Ascending aorta (tissue), 2 donors: ENCODE measurements at regions not wholly inside any gene's neighbourhood (a gene's known extent, or its start where the extent isn't known, plus 50 kb on each side); places are given as distances from the start of the nearest gene placed in this dataset.

Source experiments
- DNase-seq, 2 donors: peaks; one replicate each; pipeline ENCODE4 v3.0.0-alpha.2; 2019; ENCODE audit warnings: low spot score in 2 of 2
- H3K27ac ChIP-seq, 2 donors: fragments of 200-600 bp; sonication (generic); one replicate each; pipeline ENCODE4 v1.5.1; 2016 to 2017; ENCODE audit warnings: mild to moderate bottlenecking in 1 of 2
- H3K27me3 ChIP-seq: fragments of 200-600 bp; sonication (generic); one replicate; pipeline ENCODE4 v1.5.1; 2017
- H3K36me3 ChIP-seq, 2 donors: fragments of 200-600 bp; sonication (generic); one replicate each; pipeline ENCODE4 v1.5.1; 2016
- H3K4me1 ChIP-seq, 2 donors: fragments of 200-600 bp; sonication (generic); one replicate each; pipeline ENCODE4 v1.5.1; 2016 to 2017; ENCODE audit warnings: mild to moderate bottlenecking in 1 of 2
- H3K4me3 ChIP-seq, 2 donors: fragments of 200-600 bp; sonication (generic); one replicate each; pipeline ENCODE4 v1.5.1; 2016 to 2017; ENCODE audit warnings: mild to moderate bottlenecking in 1 of 2
- H3K9me3 ChIP-seq, 2 donors: fragments of 200-600 bp; sonication (generic); one replicate each; pipeline ENCODE4 v1.5.1; 2016
- intact Hi-C: fragments of 100-400 bp; cut with DNase I; formaldehyde crosslinking; loops from one replicate; pipeline ENCODE4 v1.15.1; 2023
- TF ChIP-seq, protein P1 (sequence below), 3 experiments: fragments of 200-600 bp in 2 of 3; fragments of 450-650 bp in 1 of 3; sonication (generic) in 2 of 3; IDR thresholded peaks; one replicate each; pipeline ENCODE4 v1.5.1; 2016 to 2019; ENCODE audit warnings: antibody characterized with exemption in 3 of 3, mild to moderate bottlenecking in 1 of 3, moderate library complexity in 1 of 3

- DNase-seq, result no peak
- H3K4me1 ChIP-seq, result no peaks in the 10 kb centered on the region
- TF ChIP-seq, protein P1, sequence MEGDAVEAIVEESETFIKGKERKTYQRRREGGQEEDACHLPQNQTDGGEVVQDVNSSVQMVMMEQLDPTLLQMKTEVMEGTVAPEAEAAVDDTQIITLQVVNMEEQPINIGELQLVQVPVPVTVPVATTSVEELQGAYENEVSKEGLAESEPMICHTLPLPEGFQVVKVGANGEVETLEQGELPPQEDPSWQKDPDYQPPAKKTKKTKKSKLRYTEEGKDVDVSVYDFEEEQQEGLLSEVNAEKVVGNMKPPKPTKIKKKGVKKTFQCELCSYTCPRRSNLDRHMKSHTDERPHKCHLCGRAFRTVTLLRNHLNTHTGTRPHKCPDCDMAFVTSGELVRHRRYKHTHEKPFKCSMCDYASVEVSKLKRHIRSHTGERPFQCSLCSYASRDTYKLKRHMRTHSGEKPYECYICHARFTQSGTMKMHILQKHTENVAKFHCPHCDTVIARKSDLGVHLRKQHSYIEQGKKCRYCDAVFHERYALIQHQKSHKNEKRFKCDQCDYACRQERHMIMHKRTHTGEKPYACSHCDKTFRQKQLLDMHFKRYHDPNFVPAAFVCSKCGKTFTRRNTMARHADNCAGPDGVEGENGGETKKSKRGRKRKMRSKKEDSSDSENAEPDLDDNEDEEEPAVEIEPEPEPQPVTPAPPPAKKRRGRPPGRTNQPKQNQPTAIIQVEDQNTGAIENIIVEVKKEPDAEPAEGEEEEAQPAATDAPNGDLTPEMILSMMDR (IDR thresholded peaks at IDR 0.05), result no peak
Observed at GRCh38 chr19:32253683-32254508, 91.5 kb upstream of the ZNF507 start.

DNA sequence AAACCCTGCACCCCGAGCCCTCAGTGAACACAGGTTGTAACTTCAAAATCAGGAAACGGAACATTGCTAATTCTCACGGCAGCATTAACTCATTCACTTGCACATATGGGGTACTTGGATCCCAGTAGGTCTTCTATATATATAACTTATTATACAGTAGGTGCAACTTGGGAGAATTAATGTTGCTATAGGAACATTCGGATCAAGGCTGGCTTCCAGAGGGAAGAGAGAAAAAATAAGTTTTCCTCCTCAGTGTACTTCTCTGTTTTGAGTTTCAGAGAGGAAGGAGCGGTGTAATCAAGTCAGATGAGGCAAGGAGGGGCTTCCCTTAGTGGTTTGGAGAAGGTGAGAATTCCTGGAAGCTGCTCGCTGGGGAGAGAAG lies 90.9 kb upstream of the ZNF507 start:
- Histone ChIP-seq H3K9me3 (no peaks in the 10 kb centered on the region), H3K36me3 (no peaks in the 10 kb centered on the region), H3K4me3 (no peak overlapping the region), H3K27ac (no peak overlapping the region), H3K27me3 (no peaks in the 10 kb centered on the region), H3K4me1 (no peaks in the 10 kb centered on the region)
- TF ChIP-seq, protein P1 (IDR thresholded peaks at IDR 0.05), result no peak
- no peak for DNase-seq
- intact Hi-C loops, result no loop called here

More at GRCh38 chr19:32253683-32254508, 91.5 kb upstream of the ZNF507 start:
- intact Hi-C loops, result no loop called here
- Histone ChIP-seq H3K27me3 (no peaks in the 10 kb centered on the region), H3K9me3 (no peaks in the 10 kb centered on the region), H3K36me3 (no peaks in the 10 kb centered on the region), H3K4me3 (no peak overlapping the region), H3K27ac (no peak overlapping the region)

DNA sequence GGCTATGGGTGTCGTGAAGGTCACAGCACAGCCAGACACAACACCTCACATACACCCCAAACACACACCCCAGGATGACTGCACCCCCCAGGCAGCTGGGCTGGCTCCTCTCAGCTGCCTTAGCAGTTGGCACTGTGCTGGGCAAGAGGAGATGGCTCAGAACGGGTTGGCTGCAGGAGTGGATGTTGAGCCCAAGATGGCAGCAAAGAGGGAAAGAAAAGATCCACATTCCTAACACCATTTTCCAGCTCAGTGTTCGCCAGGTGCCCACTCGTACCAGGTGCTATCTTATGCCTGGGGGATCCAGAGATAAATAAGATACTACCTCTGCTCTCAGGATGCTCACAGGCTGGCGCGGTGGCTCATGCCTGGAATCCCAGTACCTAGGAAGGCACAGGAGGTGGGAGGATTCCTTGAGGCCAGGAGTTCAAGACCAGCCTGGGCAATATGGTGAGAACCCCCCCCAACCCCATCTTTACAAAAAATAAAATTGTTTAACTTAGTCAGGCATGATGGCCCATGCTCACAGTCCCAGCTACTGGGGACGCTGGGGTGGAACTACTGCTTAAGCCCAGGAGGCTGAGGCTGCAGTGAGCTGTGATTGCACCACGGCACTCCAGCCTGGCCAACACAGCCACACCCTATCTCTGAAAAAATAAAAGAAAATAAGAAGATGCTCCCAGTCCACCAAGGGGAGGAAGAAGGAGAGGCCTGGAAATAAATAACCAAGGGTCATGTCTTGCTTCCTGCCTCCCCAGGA lies 89.7 kb upstream of the ZNF507 start:
- intact Hi-C loops, result no loop called here
- TF ChIP-seq, protein P1 (IDR thresholded peaks at IDR 0.05), result no peak
- no peaks in the 10 kb centered on the region for H3K9me3 ChIP-seq
- H3K4me3 ChIP-seq, result no peak overlapping the region
- no peaks in the 10 kb centered on the region for H3K4me1 ChIP-seq
- no peak overlapping the region for H3K27ac ChIP-seq
- no peaks in the 10 kb centered on the region for H3K27me3 ChIP-seq
- DNase-seq, result no peak
- no peaks in the 10 kb centered on the region for H3K36me3 ChIP-seq

DNA sequence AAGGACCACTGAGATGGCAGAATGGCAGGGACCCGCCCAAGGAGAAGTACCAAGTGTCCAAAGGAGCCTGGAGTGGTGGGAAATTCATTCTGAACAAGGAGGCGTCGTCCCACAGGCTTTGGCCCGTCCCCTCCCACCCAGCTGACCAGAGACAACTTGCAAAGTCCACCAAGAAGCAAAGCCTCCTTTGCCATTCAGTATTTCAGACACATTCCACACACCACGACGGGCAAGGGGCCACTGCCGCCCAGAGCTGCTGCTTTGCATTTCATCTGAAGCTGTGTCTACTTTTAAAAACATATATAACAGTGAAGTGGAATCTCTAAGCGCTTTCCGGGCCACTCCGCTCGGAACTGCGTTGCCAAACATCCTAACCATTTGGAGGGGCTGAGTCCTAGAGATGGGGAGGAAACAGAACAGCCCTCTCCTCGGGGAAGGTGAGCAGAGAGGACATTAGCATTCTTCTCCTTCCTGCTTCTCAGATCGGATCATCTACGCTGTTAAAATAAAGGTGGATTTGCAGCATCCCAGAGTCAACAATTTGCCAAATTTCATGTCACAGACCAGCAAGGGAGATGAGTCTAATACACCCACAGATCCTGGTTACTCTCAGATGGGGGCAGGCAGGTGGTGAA lies 89.0 kb upstream of the ZNF507 start:
- no peak overlapping the region for H3K27ac ChIP-seq
- no peaks in the 10 kb centered on the region for H3K9me3 ChIP-seq
- TF ChIP-seq, protein P1 (IDR thresholded peaks at IDR 0.05), result no peak
- H3K36me3 ChIP-seq, result no peaks in the 10 kb centered on the region
- DNase-seq, result no peak
- intact Hi-C loops, result no loop called here
- no peaks in the 10 kb centered on the region for H3K4me1 ChIP-seq
- H3K4me3 ChIP-seq, result no peak overlapping the region
- no peaks in the 10 kb centered on the region for H3K27me3 ChIP-seq

GRCh38 chr19:32257326-32258073 lies 87.9 kb upstream of the ZNF507 start:
- intact Hi-C loops, result no loop called here
- Histone ChIP-seq H3K4me3 (no peak overlapping the region), H3K27ac (no peak overlapping the region), H3K27me3 (no peaks in the 10 kb centered on the region), H3K9me3 (no peaks in the 10 kb centered on the region), H3K36me3 (no peaks in the 10 kb centered on the region), H3K4me1 (no peaks in the 10 kb centered on the region)
- no peak for DNase-seq
- TF ChIP-seq, protein P1 (IDR thresholded peaks at IDR 0.05), result no peak
